ENCODE measurements at regions not wholly inside any gene's neighbourhood (a gene's known extent, or its start where the extent isn't known, plus 50 kb on each side); places are given as distances from the start of the nearest gene placed in this dataset.

GRCh38 chr6:168384045-168385036 lies 56.6 kb upstream of the SMOC2 start:
- DNase-seq: no peak

GRCh38 chr6:168385037-168385759 lies 55.8 kb upstream of the SMOC2 start:
- no peak for DNase-seq

- no peak for DNase-seq
Measured at GRCh38 chr6:168385858-168386735, 54.9 kb upstream of the SMOC2 start.

GRCh38 chr6:168386973-168387372 lies 54.0 kb upstream of the SMOC2 start:
- no peak for DNase-seq

GRCh38 chr6:168387426-168387825 lies 53.6 kb upstream of the SMOC2 start:
- no peak for DNase-seq

- DNase-seq: no peak
Measured at GRCh38 chr6:168387911-168388310, 53.1 kb upstream of the SMOC2 start.

- DNase-seq: no peak
Measured at GRCh38 chr6:168388641-168389633, 52.0 kb upstream of the SMOC2 start.

- no peak for DNase-seq
Measured at GRCh38 chr6:168390749-168391420, 50.1 kb upstream of the SMOC2 start.
